ENCODE measurements at regions not wholly inside any gene's neighbourhood (a gene's known extent, or its start where the extent isn't known, plus 50 kb on each side); places are given as distances from the start of the nearest gene placed in this dataset.

DNA sequence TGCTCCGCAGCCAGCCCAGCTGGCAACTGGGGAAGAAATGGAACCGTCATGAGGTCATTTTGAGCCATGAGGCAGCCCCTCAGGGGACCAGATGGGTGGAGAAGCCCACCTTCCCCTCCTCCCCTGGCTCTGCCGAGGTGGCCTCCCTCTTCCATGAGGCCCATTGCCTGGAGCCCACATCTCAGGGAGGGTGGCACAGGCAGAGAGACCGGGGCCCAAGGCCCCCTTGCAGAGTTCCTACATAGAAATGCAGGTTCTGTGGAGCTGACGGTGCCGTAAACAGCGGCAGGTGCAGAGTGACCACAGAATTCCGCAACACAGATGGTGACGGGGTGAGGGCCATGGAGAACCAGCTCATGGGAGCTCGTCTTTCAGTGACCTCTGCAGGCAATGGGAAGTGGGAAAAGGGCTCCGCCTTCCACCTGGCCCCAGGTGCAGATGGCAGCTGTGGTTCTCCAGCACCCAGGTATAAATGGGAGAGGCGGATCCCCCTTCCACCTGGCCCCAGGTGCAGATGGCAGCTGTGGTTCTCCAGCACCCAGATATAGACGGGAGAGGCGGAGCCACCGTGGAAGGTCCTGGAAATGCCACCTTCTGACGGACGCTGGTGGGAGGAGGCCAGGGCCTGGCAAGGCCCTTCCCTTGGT, 765.4 kb downstream of the BRD1 start:
- 62 to 76% methylated on average over 17 of the region's 17 CpGs for WGBS, 2 donors
- Histone ChIP-seq H3K27ac (no peak overlapping the region), H3K4me1 (no peaks in the 10 kb centered on the region), H3K4me3 (no peak overlapping the region), H3K27me3 (peaks cover 0 to 42% (median 4%) of the 10 kb centered on the region in 3 donors), H3K9me3 (no peaks in the 10 kb centered on the region), H3K36me3 (no peaks in the 10 kb centered on the region)
- peak; percentile 38 for DNase-seq
- intact Hi-C loops (cut with DNase I): no loop called here
- TF ChIP-seq, protein P1, sequence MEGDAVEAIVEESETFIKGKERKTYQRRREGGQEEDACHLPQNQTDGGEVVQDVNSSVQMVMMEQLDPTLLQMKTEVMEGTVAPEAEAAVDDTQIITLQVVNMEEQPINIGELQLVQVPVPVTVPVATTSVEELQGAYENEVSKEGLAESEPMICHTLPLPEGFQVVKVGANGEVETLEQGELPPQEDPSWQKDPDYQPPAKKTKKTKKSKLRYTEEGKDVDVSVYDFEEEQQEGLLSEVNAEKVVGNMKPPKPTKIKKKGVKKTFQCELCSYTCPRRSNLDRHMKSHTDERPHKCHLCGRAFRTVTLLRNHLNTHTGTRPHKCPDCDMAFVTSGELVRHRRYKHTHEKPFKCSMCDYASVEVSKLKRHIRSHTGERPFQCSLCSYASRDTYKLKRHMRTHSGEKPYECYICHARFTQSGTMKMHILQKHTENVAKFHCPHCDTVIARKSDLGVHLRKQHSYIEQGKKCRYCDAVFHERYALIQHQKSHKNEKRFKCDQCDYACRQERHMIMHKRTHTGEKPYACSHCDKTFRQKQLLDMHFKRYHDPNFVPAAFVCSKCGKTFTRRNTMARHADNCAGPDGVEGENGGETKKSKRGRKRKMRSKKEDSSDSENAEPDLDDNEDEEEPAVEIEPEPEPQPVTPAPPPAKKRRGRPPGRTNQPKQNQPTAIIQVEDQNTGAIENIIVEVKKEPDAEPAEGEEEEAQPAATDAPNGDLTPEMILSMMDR (IDR thresholded peaks at IDR 0.05): no peak
- no peak for TF ChIP-seq POLR2AphosphoS5 (IDR thresholded peaks at IDR 0.05)
- TF ChIP-seq EP300 (IDR thresholded peaks at IDR 0.05): no peak
- no peak for TF ChIP-seq POLR2A (IDR thresholded peaks at IDR 0.05)

DNA sequence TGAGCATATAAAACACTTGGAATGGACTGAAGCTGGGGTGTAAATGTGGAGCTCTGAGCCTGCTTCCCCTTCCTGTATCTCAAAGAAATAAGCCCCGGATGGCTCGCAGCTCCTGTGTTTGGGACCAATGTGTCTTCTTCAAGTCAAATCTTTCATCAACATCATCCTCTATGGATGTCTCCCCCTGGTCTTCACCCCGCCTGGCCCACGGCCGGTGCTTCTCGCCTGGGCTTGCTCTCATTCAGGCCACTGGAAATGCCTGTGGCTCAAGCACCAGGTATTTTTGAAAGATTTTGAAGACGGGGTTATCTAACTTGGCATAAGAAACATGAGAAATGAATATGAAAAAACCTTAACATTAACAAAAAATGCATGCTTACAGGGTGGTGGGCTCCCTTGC, 769.8 kb downstream of the BRD1 start:
- TF ChIP-seq EP300 (IDR thresholded peaks at IDR 0.05) (no peak), POLR2A (IDR thresholded peaks at IDR 0.05) (no peak), POLR2AphosphoS5 (IDR thresholded peaks at IDR 0.05) (no peak)
- TF ChIP-seq, protein P1 (IDR thresholded peaks at IDR 0.05): no peak
- Histone ChIP-seq H3K4me1 (no peaks in the 10 kb centered on the region), H3K27me3 (peaks cover 0 to 36% (median 1%) of the 10 kb centered on the region in 3 donors), H3K9me3 (no peaks in the 10 kb centered on the region), H3K27ac (no peak overlapping the region), H3K36me3 (no peaks in the 10 kb centered on the region), H3K4me3 (no peak overlapping the region)
- peak; percentile 4 for DNase-seq
- WGBS, 2 donors: 89 to 93% methylated on average over 7 of the region's 7 CpGs
- intact Hi-C loops (cut with DNase I): no loop called here

DNA sequence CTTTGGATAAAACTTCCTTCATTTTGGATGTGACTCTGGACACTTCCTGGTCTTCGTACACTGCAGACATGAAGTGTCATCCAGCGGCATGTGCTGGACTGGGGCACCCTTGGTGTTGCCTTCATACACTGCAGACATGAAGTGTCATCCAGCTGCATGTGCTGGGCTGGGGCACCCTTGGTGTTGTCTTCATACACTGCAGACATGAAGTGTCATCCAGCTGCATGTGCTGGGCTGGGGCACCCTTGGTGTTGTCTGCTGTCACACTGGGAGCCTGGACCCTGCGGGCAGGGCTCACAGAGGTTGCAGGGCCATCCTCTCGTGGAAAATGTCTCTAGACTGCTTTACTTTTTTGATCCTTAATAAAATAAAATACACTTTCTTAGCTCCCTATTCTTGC, 771.4 kb downstream of the BRD1 start:
- H3K4me1 ChIP-seq: no peaks in the 10 kb centered on the region
- H3K36me3 ChIP-seq: no peaks in the 10 kb centered on the region
- peak; percentile 11 for DNase-seq
- no peak overlapping the region for H3K4me3 ChIP-seq
- no peak overlapping the region for H3K27ac ChIP-seq
- intact Hi-C loops (cut with DNase I): no loop called here
- TF ChIP-seq, protein P1 (IDR thresholded peaks at IDR 0.05): no peak
- TF ChIP-seq POLR2A (IDR thresholded peaks at IDR 0.05) (no peak), POLR2AphosphoS5 (IDR thresholded peaks at IDR 0.05) (no peak), EP300 (IDR thresholded peaks at IDR 0.05) (no peak)
- 83 to 88% methylated on average over 4 of the region's 4 CpGs for WGBS, 2 donors
- H3K9me3 ChIP-seq: no peaks in the 10 kb centered on the region
- H3K27me3 ChIP-seq: peaks cover 0 to 32% (median 0%) of the 10 kb centered on the region in 3 donors

DNA sequence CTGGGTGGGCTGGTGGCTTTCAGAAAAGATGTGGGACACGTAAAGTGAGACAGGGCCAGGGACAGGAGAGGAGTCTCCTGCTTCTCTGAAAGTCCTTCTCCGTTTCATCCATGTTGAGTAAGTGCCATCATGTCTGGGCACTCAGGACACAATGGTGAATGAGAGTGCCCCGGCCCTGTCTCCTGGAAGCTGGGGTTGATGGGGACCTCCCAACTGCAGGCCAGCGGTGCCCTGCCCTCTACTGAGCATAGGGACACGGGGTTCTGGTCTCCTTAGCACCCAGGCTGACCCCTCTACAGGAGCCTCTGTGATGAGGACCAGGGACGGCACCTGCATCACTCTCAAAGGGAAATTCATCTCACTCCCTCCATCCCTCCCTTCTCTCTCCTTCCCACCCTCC, 772.3 kb downstream of the BRD1 start:
- intact Hi-C loops (cut with DNase I): no loop called here
- H3K27me3 ChIP-seq: peaks cover 0 to 29% (median 0%) of the 10 kb centered on the region in 3 donors
- 75 to 85% methylated on average over 6 of the region's 6 CpGs for WGBS, 2 donors
- no peaks in the 10 kb centered on the region for H3K36me3 ChIP-seq
- H3K4me1 ChIP-seq: no peaks in the 10 kb centered on the region
- DNase-seq: peak; percentile 24
- no peak overlapping the region for H3K27ac ChIP-seq
- H3K9me3 ChIP-seq: no peaks in the 10 kb centered on the region
- H3K4me3 ChIP-seq: no peak overlapping the region
- TF ChIP-seq POLR2AphosphoS5 (IDR thresholded peaks at IDR 0.05) (no peak), POLR2A (IDR thresholded peaks at IDR 0.05) (no peak), EP300 (IDR thresholded peaks at IDR 0.05) (no peak)
- TF ChIP-seq, protein P1 (IDR thresholded peaks at IDR 0.05): no peak

DNA sequence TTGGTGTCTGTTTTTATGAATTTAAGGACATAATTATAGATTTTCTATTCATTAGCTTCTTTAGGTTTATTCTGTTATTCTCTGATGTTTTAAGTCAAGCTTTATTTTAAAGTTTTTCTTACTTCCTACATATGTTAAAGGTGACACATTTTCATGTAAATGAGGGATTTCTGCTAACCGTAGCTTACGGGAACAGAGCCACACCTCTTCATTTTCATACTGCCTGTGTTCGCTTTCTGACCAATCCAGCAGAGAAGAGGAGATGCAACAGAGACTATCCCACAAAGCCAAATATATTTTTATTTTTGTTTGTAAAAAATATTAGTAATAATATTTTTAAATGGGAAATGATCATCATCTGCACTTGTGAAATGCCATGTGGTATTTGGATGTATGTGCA, 774.1 kb downstream of the BRD1 start:
- no peaks in the 10 kb centered on the region for H3K4me1 ChIP-seq
- no peak overlapping the region for H3K27ac ChIP-seq
- no peak for TF ChIP-seq POLR2AphosphoS5 (IDR thresholded peaks at IDR 0.05)
- TF ChIP-seq, protein P1 (IDR thresholded peaks at IDR 0.05): no peak
- TF ChIP-seq POLR2A (IDR thresholded peaks at IDR 0.05): no peak
- no peak for TF ChIP-seq EP300 (IDR thresholded peaks at IDR 0.05)
- DNase-seq: no peak
- H3K4me3 ChIP-seq: no peak overlapping the region
- H3K9me3 ChIP-seq: no peaks in the 10 kb centered on the region
- 60 to 81% methylated on average over 3 of the region's 3 CpGs for WGBS, 2 donors
- intact Hi-C loops (cut with DNase I): no loop called here
- H3K36me3 ChIP-seq: no peaks in the 10 kb centered on the region
- peaks cover 0 to 23% (median 0%) of the 10 kb centered on the region in 3 donors for H3K27me3 ChIP-seq
